ENCODE measurements at regions not wholly inside any gene's neighbourhood (a gene's known extent, or its start where the extent isn't known, plus 50 kb on each side); places are given as distances from the start of the nearest gene placed in this dataset.

GRCh38 chr2:16206191-16206944 is 266.0 kb downstream of the MYCN start:
- Mint-ChIP-seq H3K27ac (ENCODE audit: unreplicated experiment) (no peak overlapping the region), H3K36me3 (ENCODE audit: unreplicated experiment) (no peaks in the 10 kb centered on the region), H3K4me3 (ENCODE audit: unreplicated experiment) (no peak overlapping the region), H3K9me3 (ENCODE audit: unreplicated experiment) (peaks cover 7% of the 10 kb centered on the region), H3K27me3 (ENCODE audit: unreplicated experiment) (no peaks in the 10 kb centered on the region), H3K4me1 (ENCODE audit: low read depth, unreplicated experiment) (no peaks in the 10 kb centered on the region)
- no peak for TF ChIP-seq CTCF (IDR thresholded peaks at IDR 0.05; ENCODE audit: partially characterized antibody, unreplicated experiment)
- DNase-seq: no peak

GRCh38 chr2:16205631-16206030 is 265.3 kb downstream of the MYCN start:
- Mint-ChIP-seq H3K4me1 (ENCODE audit: low read depth, unreplicated experiment) (peaks cover 4% of the 10 kb centered on the region), H3K9me3 (ENCODE audit: unreplicated experiment) (peaks cover 8% of the 10 kb centered on the region), H3K27ac (ENCODE audit: unreplicated experiment) (no peak overlapping the region), H3K27me3 (ENCODE audit: unreplicated experiment) (no peaks in the 10 kb centered on the region), H3K4me3 (ENCODE audit: unreplicated experiment) (no peak overlapping the region), H3K36me3 (ENCODE audit: unreplicated experiment) (no peaks in the 10 kb centered on the region)
- TF ChIP-seq CTCF (IDR thresholded peaks at IDR 0.05; ENCODE audit: partially characterized antibody, unreplicated experiment): no peak
- DNase-seq: no peak

GRCh38 chr2:16204886-16205620 is 264.7 kb downstream of the MYCN start:
- no peak for DNase-seq
- Mint-ChIP-seq H3K27ac (ENCODE audit: unreplicated experiment) (no peak overlapping the region), H3K4me1 (ENCODE audit: low read depth, unreplicated experiment) (peaks cover 7% of the 10 kb centered on the region), H3K36me3 (ENCODE audit: unreplicated experiment) (no peaks in the 10 kb centered on the region), H3K9me3 (ENCODE audit: unreplicated experiment) (peaks cover 8% of the 10 kb centered on the region), H3K27me3 (ENCODE audit: unreplicated experiment) (no peaks in the 10 kb centered on the region), H3K4me3 (ENCODE audit: unreplicated experiment) (no peak overlapping the region)
- TF ChIP-seq CTCF (IDR thresholded peaks at IDR 0.05; ENCODE audit: partially characterized antibody, unreplicated experiment): no peak

GRCh38 chr2:16204251-16204650 is 263.9 kb downstream of the MYCN start:
- H3K27ac Mint-ChIP-seq (ENCODE audit: unreplicated experiment): no peak overlapping the region

More at GRCh38 chr2:16204251-16204650, 263.9 kb downstream of the MYCN start:
- H3K36me3 Mint-ChIP-seq (ENCODE audit: unreplicated experiment): no peaks in the 10 kb centered on the region
- TF ChIP-seq CTCF (IDR thresholded peaks at IDR 0.05; ENCODE audit: partially characterized antibody, unreplicated experiment): no peak
- H3K9me3 Mint-ChIP-seq (ENCODE audit: unreplicated experiment): peaks cover 8% of the 10 kb centered on the region
- H3K4me1 Mint-ChIP-seq (ENCODE audit: low read depth, unreplicated experiment): peaks cover 9% of the 10 kb centered on the region
- no peaks in the 10 kb centered on the region for H3K27me3 Mint-ChIP-seq (ENCODE audit: unreplicated experiment)
- H3K4me3 Mint-ChIP-seq (ENCODE audit: unreplicated experiment): no peak overlapping the region
- DNase-seq: no peak
